PFSK-1 (cell line): ENCODE measurements at regions not wholly inside any gene's neighbourhood (a gene's known extent, or its start where the extent isn't known, plus 50 kb on each side); places are given as distances from the start of the nearest gene placed in this dataset.

Experiments used
- FOXP2 ChIP-seq: optimal IDR thresholded peaks from 2 replicates; pipeline ENCODE3; 2011; ENCODE audit warnings: borderline replicate concordance, control low read depth, inconsistent platforms; ENCODE audit not compliant: insufficient read depth; ENCODE audit errors: extremely low read length, extremely low read depth
- REST ChIP-seq, 2 experiments: IDR thresholded peaks; 2 replicates each; pipeline versions ENCODE4 v1.6.1 to v1.8.0; 2011 to 2012; ENCODE audit warnings: low read depth in 2 of 2, low read length in 2 of 2, control low read depth in 1 of 2, inconsistent platforms in 1 of 2, mild to moderate bottlenecking in 1 of 2, moderate library complexity in 1 of 2; ENCODE audit not compliant: insufficient read depth in 1 of 2

GRCh38 chr4:79657379-79657778, 249.4 kb upstream of the GK2 start:
- TF ChIP-seq REST (IDR thresholded peaks at IDR 0.05; ENCODE audit: insufficient read depth in 1 of 2, low read depth in 2 of 2, low read length in 2 of 2) (no peak), FOXP2 (no peak)
